COLO829 (cell line): ENCODE measurements at regions not wholly inside any gene's neighbourhood (a gene's known extent, or its start where the extent isn't known, plus 50 kb on each side); places are given as distances from the start of the nearest gene placed in this dataset.
A peak's percentile ranks its signal among the peaks of the same experiment; 100 is the strongest.

Experiments used
- DNase-seq: peaks from one replicate; pipeline ENCODE4 v3.0.0; 2012; ENCODE audit warnings: low spot score

- DNase-seq: peak; percentile 47
Observed at GRCh38 chr12:22740656-22741355, 115.8 kb downstream of the ETNK1 start.

- DNase-seq: no peak
Observed at GRCh38 chr12:22743700-22744099, 118.7 kb downstream of the ETNK1 start.

GRCh38 chr12:22744197-22744596 is 119.2 kb downstream of the ETNK1 start:
- DNase-seq: no peak

GRCh38 chr12:22746720-22747119 is 121.7 kb downstream of the ETNK1 start:
- DNase-seq: no peak

- DNase-seq: no peak
Observed at GRCh38 chr12:22755629-22756028, 130.7 kb downstream of the ETNK1 start.

- DNase-seq: no peak
Observed at GRCh38 chr12:22759769-22760674, 135.1 kb downstream of the ETNK1 start.

- DNase-seq: no peak
Observed at GRCh38 chr12:22765421-22766130, 140.6 kb downstream of the ETNK1 start.

GRCh38 chr12:22766911-22767420 is 142.0 kb downstream of the ETNK1 start:
- DNase-seq: no peak

GRCh38 chr12:22781339-22781738 is 156.4 kb downstream of the ETNK1 start:
- DNase-seq: no peak

GRCh38 chr12:22787557-22787956 is 162.6 kb downstream of the ETNK1 start:
- DNase-seq: peak; percentile 55

- DNase-seq: no peak
Observed at GRCh38 chr12:22788913-22789312, 163.9 kb downstream of the ETNK1 start.

GRCh38 chr12:22792138-22792537 is 167.2 kb downstream of the ETNK1 start:
- no peak for DNase-seq

GRCh38 chr12:22794017-22794416 is 169.0 kb downstream of the ETNK1 start:
- no peak for DNase-seq

GRCh38 chr12:22796941-22797630 is 172.1 kb downstream of the ETNK1 start:
- DNase-seq: no peak

- DNase-seq: no peak
Observed at GRCh38 chr12:22797701-22798100, 172.7 kb downstream of the ETNK1 start.

- DNase-seq: no peak
Observed at GRCh38 chr12:22798116-22798515, 173.1 kb downstream of the ETNK1 start.

- no peak for DNase-seq
Observed at GRCh38 chr12:22799503-22799902, 174.5 kb downstream of the ETNK1 start.

GRCh38 chr12:22800332-22800731 is 175.4 kb downstream of the ETNK1 start:
- no peak for DNase-seq

GRCh38 chr12:22802883-22803630 is 178.1 kb downstream of the ETNK1 start:
- no peak for DNase-seq

- no peak for DNase-seq
Observed at GRCh38 chr12:22803725-22804124, 178.8 kb downstream of the ETNK1 start.

GRCh38 chr12:22808860-22809259 is 183.9 kb downstream of the ETNK1 start:
- DNase-seq: no peak
